DMS79 treated with DMSO at 0.1 percent for 48 hours (cell line): ENCODE measurements at regions not wholly inside any gene's neighbourhood (a gene's known extent, or its start where the extent isn't known, plus 50 kb on each side); places are given as distances from the start of the nearest gene placed in this dataset.
A peak's percentile ranks its signal among the peaks of the same experiment; 100 is the strongest.

Source experiments
- DNase-seq: peaks from one replicate; lab custom pipeline; 2025; lab: John Stamatoyannopoulos, UW

DNA sequence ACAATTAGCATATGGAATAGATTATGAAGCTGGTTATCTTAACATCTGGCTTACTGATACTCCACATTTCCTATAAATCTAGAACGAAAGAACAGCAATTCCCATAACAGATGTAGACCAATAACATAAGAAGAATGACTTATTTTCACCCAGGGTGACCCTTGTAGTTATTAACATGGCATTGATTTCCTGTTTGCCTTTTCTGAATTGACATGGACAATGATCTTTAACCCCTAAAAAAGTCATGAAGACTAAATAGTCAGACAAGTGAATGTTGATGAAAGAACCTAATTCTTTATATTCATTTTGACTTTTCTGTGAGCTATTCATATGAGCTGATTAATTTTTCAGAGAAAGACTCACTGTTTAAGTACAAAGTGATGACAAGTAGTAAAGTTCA is 175.3 kb upstream of the CD180 start:
- no peak for DNase-seq

DNA sequence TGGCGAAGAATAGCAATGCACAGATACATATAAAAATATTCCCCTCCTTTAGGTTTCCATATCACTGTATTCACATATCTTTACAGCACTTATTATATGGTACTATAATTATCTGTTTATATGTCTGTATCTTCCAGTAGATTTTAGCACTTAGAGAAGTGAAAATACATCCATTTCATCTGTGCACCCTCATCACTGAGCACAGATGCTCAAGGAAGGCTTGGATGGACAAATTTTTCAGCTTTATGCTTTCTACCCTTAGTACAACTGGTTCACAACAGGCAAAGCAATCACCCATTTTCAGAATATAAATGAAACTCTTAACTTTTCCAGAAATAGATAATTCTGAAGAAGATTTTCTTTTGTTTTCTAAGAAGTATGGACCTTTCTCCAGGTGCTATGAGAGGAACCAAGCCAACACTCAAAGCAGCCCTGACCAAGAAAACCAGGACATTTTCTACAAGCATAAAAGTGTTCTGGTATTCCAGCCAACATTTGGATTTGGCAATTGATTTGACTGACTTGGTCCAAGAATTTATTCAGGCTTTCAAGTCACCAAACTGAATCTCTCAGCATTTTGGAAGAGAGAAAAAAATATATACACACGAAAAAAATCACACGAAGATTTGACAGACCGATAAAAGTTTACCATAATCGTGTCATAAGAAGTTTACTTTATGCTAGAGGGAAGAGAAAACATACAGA is 170.2 kb upstream of the CD180 start:
- DNase-seq = no peak

GRCh38 chr5:67366276-67366675 is 169.7 kb upstream of the CD180 start:
- no peak for DNase-seq

- no peak for DNase-seq
These were observed 167.9 kb upstream of the CD180 start for GRCh38 chr5:67364381-67364970.

DNA sequence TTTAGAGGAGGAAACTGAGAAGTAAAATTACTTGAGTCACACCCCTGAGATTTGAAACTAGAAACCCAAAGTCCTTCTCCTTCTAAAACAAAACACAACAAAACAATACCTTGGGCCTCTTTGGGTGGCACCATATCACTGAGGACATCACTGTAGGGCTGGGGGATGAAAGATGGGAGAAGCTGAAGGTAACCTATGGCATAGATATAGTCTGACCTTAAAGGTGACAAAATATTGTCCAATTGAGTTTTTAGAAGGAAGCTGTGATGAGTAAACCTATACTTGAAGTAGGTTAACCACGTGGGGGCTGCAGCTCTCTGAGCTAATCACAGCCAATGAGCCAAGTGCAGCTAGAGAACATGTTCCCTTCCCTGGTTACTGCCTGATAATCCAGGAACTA is 167.4 kb upstream of the CD180 start:
- DNase-seq = no peak

GRCh38 chr5:67363180-67363709 is 166.6 kb upstream of the CD180 start:
- no peak for DNase-seq

- no peak for DNase-seq
These were observed 165.5 kb upstream of the CD180 start for GRCh38 chr5:67361932-67362729.

- DNase-seq = no peak
These were observed 163.4 kb upstream of the CD180 start for GRCh38 chr5:67360047-67360446.

DNA sequence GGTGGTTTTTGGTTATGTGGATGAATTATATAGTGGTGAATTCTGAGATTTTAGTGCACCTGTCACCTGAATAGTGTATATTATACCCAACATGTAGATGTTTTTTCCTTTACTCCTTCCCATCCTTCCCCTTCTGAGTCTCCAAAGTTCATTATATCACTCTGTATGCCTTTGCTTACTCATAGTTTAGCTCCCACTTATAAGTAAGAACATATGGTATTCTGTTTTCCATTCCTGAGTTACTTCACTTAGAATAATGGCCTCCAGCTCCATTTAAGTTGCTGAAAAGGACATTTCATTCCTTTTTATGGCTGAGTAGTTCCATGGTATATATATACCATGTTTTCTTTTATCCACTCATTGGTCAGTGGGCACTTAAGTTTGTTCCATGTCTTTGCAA is 161.6 kb upstream of the CD180 start:
- no peak for DNase-seq

DNA sequence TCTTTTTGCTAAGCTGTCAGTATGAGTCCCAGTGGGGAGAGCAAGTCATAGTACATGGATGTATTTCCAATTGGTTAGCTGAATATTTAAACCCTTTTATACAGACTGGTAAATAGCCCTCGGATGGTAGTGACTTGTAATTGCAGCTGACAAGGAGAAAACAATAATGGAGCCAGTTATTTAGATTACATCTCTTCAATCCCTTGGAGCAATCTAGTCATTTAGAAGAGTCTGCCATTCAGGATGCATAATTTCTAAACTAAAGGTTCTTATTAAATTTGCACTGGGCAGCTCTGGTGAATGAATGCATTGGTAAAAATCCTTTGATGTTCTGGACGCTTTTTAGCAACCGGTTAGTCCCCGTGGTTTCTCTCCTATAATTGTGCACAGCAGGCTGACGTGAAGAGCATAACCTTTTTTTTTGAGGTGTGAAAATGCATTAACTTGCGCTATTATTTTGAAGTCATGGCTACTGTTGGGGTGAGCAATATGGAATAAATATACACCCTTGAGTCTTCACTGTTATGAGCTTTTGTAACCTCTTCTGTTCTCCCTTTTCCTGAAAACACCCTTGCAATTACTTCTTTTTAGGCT is 158.6 kb upstream of the CD180 start:
- DNase-seq = no peak

DNA sequence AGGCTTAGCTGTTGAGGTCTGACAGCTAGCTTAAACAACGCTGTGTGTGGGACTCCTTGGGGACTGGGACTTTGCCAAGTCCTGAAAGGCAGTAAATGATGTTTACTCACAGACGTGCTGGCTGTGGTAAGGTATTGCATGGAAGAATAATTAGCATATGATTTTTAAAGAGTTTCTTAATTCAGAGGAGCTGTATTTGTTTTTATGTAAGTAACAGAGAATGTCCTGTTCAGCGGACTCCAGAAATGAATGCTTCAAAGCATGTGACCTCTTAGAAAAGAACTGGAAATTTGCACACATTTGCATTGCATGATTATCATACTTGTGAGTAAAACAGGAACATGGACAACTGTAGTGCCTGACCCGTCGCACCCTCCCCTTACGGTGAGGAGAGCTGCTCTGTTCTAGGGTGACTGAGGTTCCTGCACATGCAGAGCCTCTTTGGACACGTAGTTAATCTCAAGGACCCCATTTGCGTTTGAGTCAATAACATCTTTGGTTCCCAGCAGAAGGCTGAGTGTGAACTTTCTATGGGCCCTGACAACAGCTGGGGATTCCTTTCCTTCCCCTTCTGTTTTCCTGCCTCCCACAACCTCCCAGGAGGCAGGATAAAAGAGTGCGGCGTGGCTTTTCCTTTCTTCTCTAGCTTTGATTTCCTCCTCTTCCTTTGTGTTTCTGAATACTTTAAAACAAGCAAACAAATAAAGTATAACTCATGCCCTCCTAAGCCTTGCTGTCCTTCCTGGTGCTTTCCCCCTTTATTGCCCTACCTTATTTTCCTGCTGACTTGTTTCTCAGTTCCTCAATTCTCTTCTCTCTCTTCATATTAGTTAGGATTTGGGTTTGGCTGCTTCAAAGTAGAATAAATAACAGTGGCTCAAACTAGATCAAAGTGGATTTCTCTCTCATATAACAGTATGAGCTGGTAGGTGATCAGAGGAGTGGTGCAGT is 157.2 kb upstream of the CD180 start:
- peak; percentile 89 for DNase-seq

- no peak for DNase-seq
These were observed 154.1 kb upstream of the CD180 start for GRCh38 chr5:67350618-67351201.

DNA sequence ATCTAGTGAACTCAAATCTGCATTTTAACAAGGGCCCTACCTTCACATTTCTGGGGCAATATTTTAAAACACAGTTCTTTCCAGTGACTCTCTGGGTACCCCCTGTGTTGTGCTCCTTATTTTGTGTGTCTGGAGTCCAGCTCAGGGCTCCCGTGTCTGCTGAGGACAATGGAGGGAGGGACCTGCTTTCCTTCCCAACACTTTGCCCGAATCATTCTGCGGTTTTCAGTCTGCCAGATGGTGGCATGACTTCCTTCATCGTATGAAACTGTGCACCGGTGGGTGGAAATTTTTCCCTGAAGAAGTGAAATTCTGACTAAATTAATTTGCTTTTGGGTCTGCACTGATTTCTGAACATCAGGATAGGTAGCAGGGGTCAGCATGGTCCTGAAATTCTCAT is 153.6 kb upstream of the CD180 start:
- DNase-seq = no peak

DNA sequence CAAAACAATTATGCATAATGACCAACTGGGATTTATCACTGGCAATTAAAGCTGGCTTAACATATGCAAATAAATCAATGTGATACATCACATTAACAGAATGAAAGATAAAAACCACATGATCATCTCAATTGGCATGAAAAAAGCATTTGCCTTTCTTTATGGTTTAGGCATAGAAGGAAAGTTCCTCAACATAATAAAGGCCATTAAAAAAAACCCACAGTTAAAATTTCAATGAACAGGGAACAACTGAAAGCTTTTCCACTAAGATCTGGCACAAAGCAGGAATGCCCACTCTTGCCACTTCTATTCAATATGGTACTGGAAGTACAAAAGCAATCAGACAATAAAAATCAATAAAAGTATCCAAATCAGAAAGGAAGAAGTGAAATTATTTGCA is 151.2 kb upstream of the CD180 start:
- DNase-seq = no peak

GRCh38 chr5:67346611-67347010 is 150.0 kb upstream of the CD180 start:
- DNase-seq = peak; percentile 22

- DNase-seq = no peak
These were observed 148.3 kb upstream of the CD180 start for GRCh38 chr5:67344870-67345269.

DNA sequence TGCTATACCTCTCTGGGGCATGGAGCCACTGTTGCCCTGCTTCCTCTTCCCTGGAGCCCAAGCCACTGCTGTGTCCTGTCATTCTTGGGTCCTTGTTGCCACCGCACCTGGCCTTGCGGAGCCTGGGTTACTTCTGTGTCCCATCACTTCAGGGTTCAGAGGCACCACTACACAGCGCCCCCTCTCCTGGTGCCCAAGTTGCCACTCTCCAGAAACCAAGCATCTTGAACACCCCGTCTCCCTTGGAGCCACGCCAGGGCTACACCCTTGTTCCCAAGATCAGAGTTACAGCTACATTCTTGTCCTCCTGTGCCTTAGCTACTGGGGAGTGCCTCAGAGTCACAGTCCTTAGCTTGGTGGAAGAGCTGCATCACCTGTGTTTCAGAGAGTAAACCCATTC is 147.2 kb upstream of the CD180 start:
- no peak for DNase-seq

DNA sequence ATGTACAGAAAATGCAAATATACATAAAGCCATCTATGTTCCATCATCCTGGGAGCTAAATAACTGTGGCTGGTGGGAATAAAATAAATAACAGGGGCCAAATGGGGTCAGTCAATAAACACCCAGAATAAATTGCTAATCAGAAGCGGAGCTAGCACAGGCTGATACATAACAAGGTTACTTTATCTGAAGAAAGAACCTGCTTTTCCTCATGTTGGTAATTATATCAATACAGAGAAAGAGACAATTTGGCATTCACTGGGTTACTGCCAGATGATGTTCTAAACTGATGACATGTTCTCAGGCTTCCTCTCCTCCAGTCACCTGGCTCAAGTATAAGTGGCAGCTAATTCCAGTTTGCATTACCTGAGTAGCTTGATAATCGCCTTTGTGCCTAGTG is 144.9 kb upstream of the CD180 start:
- DNase-seq = no peak

GRCh38 chr5:67339219-67339767 is 142.7 kb upstream of the CD180 start:
- no peak for DNase-seq

- DNase-seq = no peak
These were observed 141.8 kb upstream of the CD180 start for GRCh38 chr5:67338421-67338820.

- DNase-seq = no peak
These were observed 141.2 kb upstream of the CD180 start for GRCh38 chr5:67337751-67338150.
